OCI-LY3 (cell line): ENCODE measurements at regions not wholly inside any gene's neighbourhood (a gene's known extent, or its start where the extent isn't known, plus 50 kb on each side); places are given as distances from the start of the nearest gene placed in this dataset.

Source experiments
- EZH2phosphoT487 ChIP-seq: fragments of 200-600 bp; shearing (Covaris generic); IDR thresholded peaks from 2 replicates; pipeline ENCODE4 v1.6.1; 2018; ENCODE audit warnings: antibody characterized with exemption, mixed run types, low read depth
- TF ChIP-seq, protein P1 (sequence below): fragments of 200-600, 300-600 bp; sonication (generic); IDR thresholded peaks from 2 replicates; pipeline ENCODE4 v1.5.1; 2014; ENCODE audit warnings: antibody characterized with exemption, low read length, low read depth

DNA sequence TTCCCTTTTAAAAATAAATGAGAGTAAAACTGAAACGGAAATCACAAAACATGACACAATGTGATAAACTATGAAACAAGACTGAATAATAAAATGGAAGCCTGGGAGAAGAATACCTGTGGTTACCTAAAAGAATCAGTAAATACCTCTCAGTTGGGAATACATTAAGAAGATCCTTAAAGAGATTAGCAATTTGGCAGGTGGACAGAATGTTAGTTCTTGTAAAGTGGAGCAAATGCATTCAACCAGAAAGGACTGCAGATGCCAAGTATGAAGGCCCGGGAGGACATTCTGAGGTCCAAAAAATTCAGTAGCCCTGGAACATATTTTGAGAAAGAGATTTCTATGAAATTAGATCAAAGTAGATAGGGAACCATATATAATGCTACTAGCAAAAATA lies 861.3 kb upstream of the SEL1L start:
- TF ChIP-seq, protein P1, sequence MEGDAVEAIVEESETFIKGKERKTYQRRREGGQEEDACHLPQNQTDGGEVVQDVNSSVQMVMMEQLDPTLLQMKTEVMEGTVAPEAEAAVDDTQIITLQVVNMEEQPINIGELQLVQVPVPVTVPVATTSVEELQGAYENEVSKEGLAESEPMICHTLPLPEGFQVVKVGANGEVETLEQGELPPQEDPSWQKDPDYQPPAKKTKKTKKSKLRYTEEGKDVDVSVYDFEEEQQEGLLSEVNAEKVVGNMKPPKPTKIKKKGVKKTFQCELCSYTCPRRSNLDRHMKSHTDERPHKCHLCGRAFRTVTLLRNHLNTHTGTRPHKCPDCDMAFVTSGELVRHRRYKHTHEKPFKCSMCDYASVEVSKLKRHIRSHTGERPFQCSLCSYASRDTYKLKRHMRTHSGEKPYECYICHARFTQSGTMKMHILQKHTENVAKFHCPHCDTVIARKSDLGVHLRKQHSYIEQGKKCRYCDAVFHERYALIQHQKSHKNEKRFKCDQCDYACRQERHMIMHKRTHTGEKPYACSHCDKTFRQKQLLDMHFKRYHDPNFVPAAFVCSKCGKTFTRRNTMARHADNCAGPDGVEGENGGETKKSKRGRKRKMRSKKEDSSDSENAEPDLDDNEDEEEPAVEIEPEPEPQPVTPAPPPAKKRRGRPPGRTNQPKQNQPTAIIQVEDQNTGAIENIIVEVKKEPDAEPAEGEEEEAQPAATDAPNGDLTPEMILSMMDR: no peak
- TF ChIP-seq EZH2phosphoT487: no peak
